ENCODE measurements at regions not wholly inside any gene's neighbourhood (a gene's known extent, or its start where the extent isn't known, plus 50 kb on each side); places are given as distances from the start of the nearest gene placed in this dataset.

- TF ChIP-seq CTCF (IDR thresholded peaks at IDR 0.05), result no peak
- no peak for TF ChIP-seq POLR2A (IDR thresholded peaks at IDR 0.05)
Measured at GRCh38 chr1:87706203-87706602, 377.5 kb downstream of the LMO4 start.
